GM18861 (cell line): ENCODE measurements at regions not wholly inside any gene's neighbourhood (a gene's known extent, or its start where the extent isn't known, plus 50 kb on each side); places are given as distances from the start of the nearest gene placed in this dataset.
A peak's percentile ranks its signal among the peaks of the same experiment; 100 is the strongest.

Source experiments
- ATAC-seq: cut with Tn5 transposase; IDR thresholded peaks from one replicate; pipeline ENCODE4 v1.9.1; 2021; ENCODE audit not compliant: unreplicated experiment

DNA sequence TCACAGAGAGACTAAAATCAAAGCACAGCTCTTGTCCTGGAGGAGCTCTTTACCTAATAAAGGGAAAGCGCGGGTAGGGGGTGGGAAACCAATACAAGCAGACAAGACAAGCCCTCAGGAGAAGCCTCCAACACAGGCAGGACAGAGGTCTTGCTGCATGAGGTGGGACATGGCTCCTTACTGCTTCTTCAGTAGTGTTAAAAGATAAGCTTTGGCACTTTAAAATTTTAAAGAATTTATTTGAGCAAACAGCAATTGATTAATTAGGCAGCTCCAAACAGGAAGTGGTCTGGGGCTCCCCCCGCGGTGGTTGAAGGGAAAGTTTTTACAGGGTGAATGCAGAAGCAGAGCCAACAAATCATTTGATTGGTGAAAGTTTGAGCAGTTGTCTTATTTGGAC, 50.3 kb upstream of the MACC1 start:
- no peak for ATAC-seq

DNA sequence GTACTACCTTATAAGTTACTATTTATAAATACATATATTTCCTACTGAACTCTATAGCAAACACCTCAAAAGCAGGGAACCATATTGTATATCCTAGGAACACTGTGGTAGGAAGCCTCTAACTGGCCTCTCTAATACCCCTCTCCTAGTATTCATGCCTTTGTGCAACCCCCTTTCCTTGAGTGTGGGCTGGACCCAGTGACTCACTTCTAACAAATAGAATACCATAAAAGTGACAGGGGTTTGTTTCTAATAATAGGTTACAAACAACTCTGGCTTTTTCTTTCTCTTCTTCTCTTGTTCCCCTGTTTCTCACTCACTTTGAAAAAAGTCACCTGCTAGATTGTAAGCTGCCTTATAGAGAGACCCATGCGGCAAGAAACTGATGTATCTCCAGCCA, 51.6 kb upstream of the MACC1 start:
- no peak for ATAC-seq

DNA sequence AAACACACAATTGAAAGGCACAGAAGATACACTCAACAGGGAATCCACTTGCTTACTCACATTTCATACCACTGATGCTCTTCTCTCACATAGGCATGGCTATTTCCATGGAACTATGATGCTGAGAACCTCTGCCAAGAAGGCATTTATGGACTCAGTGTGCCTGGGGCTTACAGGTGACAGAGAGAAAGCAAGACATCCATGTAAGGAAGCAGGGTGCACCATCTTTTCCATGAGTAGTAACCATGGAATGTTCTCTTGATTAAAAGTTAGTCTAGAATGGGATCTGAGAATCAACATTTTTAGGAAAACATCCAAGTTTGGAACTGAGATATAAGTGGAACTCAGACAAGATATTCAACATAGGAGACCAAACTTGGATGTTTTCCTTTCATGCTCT, 52.5 kb upstream of the MACC1 start:
- no peak for ATAC-seq

DNA sequence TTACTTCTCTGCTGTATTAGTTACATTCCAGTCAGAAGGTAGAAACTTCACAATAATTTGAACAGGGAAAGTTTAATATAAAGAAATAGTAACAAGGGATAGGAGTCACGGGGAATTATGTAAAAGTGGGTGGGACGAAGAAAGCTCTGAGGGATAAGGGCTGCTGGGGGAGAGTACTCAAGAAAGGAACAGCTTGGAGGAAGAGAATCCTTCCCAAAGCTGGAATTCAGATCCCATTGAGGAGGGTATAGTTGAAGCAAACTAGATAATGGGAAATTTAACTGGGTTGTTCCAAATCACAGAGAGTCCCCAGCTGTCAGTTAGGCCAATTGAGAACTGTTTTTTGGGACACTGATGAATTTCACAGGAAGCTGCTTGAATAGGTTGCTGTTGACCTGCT, 53.2 kb upstream of the MACC1 start:
- ATAC-seq, result no peak

DNA sequence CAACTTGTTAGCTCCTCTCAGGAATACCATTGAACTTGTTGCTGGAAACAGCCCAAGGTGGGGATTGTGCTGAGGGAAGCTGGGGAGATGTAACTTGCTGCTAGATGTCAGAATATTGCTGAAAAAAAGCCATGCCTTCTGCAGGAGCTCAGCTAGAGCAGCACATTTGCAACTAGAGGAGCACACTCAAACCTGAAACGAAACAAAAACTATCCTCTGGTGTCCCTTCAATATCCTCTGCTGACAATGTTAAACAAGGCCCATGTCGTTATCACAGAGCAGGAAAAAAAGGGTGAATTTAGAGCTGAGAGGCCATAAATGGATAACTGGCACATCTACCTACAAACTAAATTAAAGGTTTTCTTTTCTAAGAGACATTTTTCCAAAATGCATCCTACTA, 53.7 kb upstream of the MACC1 start:
- peak; percentile 89 for ATAC-seq

DNA sequence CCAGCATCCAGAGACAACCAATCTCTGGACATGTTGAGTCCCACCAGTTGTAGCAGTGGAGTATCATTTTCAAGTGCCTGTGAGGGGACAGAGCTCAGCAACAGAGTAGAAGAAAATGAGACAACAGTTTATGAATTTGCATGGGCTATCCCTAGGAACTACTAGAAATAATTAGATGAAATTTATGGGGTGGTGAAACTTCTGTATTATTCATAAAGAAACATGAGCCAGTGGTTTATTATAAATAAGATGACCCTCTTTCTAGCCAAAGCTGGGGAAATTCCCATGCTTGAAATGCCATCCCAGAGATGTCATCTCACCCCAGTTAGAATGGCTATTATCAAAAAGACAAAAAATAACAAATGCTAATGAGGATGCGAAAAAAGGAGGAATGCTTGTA, 55.1 kb upstream of the ITGB8 start:
- ATAC-seq, result no peak

DNA sequence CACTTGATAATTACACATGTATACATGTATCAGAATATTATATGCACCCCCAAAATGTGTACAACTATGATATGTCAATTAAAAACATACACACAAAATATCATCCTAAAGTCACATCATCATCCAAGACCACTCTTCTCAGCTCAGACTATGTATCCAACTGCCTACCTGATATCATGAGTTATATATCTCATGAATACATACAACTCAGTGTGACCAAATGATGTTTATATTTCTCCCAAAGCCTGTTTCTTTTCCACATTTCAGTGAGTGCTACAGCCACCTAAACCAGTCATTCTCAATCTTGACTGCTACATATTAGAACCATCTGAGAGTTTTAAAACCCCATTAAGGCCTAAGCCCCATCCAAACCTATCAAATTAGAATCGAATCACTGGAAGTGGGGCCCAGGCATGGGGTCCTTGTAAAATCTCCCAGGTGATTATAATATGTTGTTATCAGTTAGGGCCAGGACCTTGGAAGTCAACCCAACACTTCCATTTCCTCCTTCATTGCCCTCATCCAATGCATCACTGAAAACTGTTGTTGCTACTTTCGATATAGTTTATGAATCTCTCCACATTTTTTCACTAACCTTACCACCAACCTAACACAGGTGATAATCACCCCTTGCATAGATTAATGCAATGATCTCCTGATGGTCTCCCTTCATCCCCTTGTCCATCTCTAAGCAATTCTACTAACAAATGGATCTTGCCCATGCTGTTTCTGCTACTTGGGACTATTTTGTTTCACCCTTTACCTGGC, 53.8 kb upstream of the ITGB8 start:
- ATAC-seq, result no peak

DNA sequence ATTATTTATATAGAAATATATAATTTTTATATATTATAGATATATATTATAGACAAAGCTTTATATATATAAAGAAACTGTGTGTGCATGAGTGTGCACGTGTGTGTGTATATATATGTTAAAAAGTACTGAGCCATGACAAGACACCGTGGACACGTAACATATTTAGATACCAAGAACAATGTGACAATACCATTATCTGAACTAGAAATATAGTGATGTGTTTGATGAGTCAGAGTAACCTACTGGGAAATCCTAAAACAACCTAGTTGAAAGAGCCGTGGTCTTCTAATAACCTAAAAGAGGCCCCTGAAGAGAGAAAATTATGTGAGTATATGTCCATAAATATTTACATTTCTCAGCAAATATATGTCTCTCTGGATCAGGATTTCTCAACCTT, 50.7 kb upstream of the ITGB8 start:
- no peak for ATAC-seq

DNA sequence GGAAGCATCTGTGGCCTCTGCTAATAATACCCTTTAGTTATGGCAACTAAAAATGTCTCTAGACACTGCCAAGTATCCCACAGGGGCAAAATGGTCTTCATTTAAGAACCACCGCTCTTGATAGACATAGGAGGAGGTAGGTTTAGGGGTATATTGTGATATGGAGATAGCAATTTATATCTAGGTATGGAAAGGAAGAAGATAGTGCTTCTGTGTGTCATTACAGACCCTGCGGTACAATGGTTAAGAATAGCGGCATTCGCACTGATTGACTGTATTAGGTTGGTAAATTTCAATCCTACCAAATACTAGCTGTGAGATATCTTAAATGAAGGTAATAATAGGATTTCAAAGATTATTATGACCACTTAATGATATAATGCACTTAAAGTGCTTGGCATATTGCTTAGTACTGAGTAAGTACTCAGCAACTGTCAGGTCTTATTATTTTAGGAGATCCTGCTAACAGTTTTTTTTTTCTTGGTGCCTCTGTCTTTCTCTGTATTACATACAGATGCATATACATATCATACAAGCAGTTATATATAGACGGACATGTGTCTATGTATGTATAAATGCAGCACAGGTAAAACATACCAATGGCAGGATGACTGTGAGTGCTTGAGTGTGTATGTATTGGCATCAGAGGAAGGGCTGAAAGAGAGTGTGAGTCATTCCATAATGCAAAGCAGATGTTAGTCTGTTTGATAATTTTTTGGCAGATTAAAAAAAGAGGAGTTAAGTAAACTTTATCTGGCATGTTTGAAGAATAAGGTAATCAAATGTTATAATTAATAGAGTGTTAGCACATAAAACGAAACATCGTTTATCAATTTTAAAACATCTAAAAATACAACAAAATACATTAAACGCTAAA, 50.0 kb upstream of the ITGB8 start:
- no peak for ATAC-seq
